Gastroesophageal sphincter (tissue), 3 donors: ENCODE measurements at regions not wholly inside any gene's neighbourhood (a gene's known extent, or its start where the extent isn't known, plus 50 kb on each side); places are given as distances from the start of the nearest gene placed in this dataset.

ENCODE experiments used
- CTCF ChIP-seq, 4 experiments: fragments of 200-600 bp in 2 of 4; fragments of 450-650 bp in 2 of 4; sonication (generic) in 1 of 4; IDR thresholded peaks; one replicate each; pipeline ENCODE4 v1.5.1; 2017 to 2019; ENCODE audit warnings: antibody characterized with exemption in 4 of 4, mild to moderate bottlenecking in 2 of 4, moderate library complexity in 2 of 4
- POLR2A ChIP-seq, 2 donors: fragments of 450-650 bp; IDR thresholded peaks; one replicate each; pipeline ENCODE4 v1.6.1; 2017; ENCODE audit warnings: antibody characterized with exemption in 2 of 2, mild to moderate bottlenecking in 2 of 2, moderate library complexity in 1 of 2
- POLR2AphosphoS5 ChIP-seq: sonication (generic); formaldehyde crosslinking; IDR thresholded peaks from one replicate; pipeline ENCODE4 v1.6.1; 2017; ENCODE audit warnings: antibody characterized with exemption

- TF ChIP-seq CTCF (IDR thresholded peaks at IDR 0.05) = no peak
- TF ChIP-seq POLR2A (IDR thresholded peaks at IDR 0.05) = no peak
- no peak for TF ChIP-seq POLR2AphosphoS5
Measured at GRCh38 chr6:92496527-92496926, 922.8 kb downstream of the EPHA7 start.
